T-cell (primary cell): ENCODE measurements at regions not wholly inside any gene's neighbourhood (a gene's known extent, or its start where the extent isn't known, plus 50 kb on each side); places are given as distances from the start of the nearest gene placed in this dataset.
"Not testable (repeated sequence)": the region's sequence is repeated elsewhere in the genome, so short reads cannot be mapped to it uniquely, and the experiment has no call there.

Experiments used
- ATAC-seq, 4 experiments: fragments of 200-7000 bp in 3 of 4; fragments of 150-1000 bp in 1 of 4; cut with Tn5 transposase; replicated peaks in 1 of 4; 1 replicate in 3 of 4; 2 replicates in 1 of 4; pipeline ENCODE4 v1.10.0; 2021; ENCODE audit warnings: moderate library complexity in 3 of 4, mild to moderate bottlenecking in 2 of 4, moderate number of reproducible peaks in 1 of 4
- CTCF ChIA-PET, 2 donors: fragments of 300-600 bp; sonication (Branson Sonifier 250); formaldehyde crosslinking; loops; one replicate each; lab custom pipeline; 2022; ENCODE audit warnings: antibody characterized with exemption in 2 of 2; lab: Charles Lee
- POLR2A ChIA-PET, 2 donors: fragments of 300-600 bp; sonication (Branson Sonifier 250); formaldehyde crosslinking; loops; one replicate each; lab custom pipeline; 2022; ENCODE audit warnings: antibody characterized with exemption in 2 of 2; lab: Charles Lee
- DNase-seq, 35 experiments: peaks; one replicate each; pipeline versions ENCODE4 v3.0.0 to v3.0.0-alpha.2; 2013 to 2023
- H3K27ac ChIP-seq: one replicate; pipeline ENCODE4 v1.5.1; 2013; ENCODE audit warnings: low read length
- H3K27me3 ChIP-seq, 2 experiments: replicated peaks in 1 of 2; 1 replicate in 1 of 2; 2 replicates in 1 of 2; pipeline versions ENCODE4 v1.6.1 to v1.7.0; 2013; ENCODE audit warnings: low read length in 1 of 2, mixed read lengths in 1 of 2; ENCODE audit not compliant: control insufficient read depth in 2 of 2, insufficient read depth in 2 of 2; ENCODE audit errors: extremely low read depth in 1 of 2
- H3K36me3 ChIP-seq, 2 donors: 1 replicate in 1 of 2; 2 replicates in 1 of 2; pipeline versions ENCODE4 v1.6.1 to v1.7.0; 2013; ENCODE audit warnings: low read length in 1 of 2; ENCODE audit not compliant: control insufficient read depth in 2 of 2, insufficient read depth in 1 of 2; ENCODE audit errors: extremely low read depth in 1 of 2
- H3K4me1 ChIP-seq, 2 experiments: 1 replicate in 1 of 2; 2 replicates in 1 of 2; pipeline versions ENCODE4 v1.6.1 to v1.7.0; 2013; ENCODE audit warnings: low read length in 2 of 2, mixed read lengths in 1 of 2; ENCODE audit not compliant: insufficient read depth in 2 of 2, control insufficient read depth in 1 of 2; ENCODE audit errors: extremely low read depth in 1 of 2
- H3K4me3 ChIP-seq, 2 donors: 1 replicate in 1 of 2; 2 replicates in 1 of 2; pipeline versions ENCODE4 v1.5.1 to v1.7.0; 2013; ENCODE audit warnings: mild to moderate bottlenecking in 2 of 2, low read length in 1 of 2, moderate library complexity in 1 of 2; ENCODE audit not compliant: control insufficient read depth in 1 of 2; ENCODE audit errors: extremely low read depth in 1 of 2
- H3K9me3 ChIP-seq: 2 replicates; pipeline ENCODE4 v1.7.0; 2013
- H3K27ac Mint-ChIP-seq, 2 donors: one replicate each; pipeline ENCODE4 v1.8.0; 2020 to 2021; ENCODE audit warnings: mild to moderate bottlenecking in 2 of 2, mixed read lengths in 2 of 2
- H3K27me3 Mint-ChIP-seq, 2 donors: one replicate each; pipeline ENCODE4 v1.8.0; 2021 to 2022; ENCODE audit warnings: mixed read lengths in 2 of 2
- H3K36me3 Mint-ChIP-seq: one replicate; pipeline ENCODE4 v1.8.0; 2021; ENCODE audit warnings: mixed read lengths
- H3K4me1 Mint-ChIP-seq, 3 donors: one replicate each; pipeline ENCODE4 v1.8.0; 2020 to 2022; ENCODE audit warnings: mixed read lengths in 3 of 3, mild to moderate bottlenecking in 1 of 3
- H3K4me3 Mint-ChIP-seq, 3 donors: one replicate each; pipeline ENCODE4 v1.8.0; 2020 to 2022; ENCODE audit warnings: mild to moderate bottlenecking in 3 of 3, mixed read lengths in 3 of 3, moderate library complexity in 3 of 3
- H3K9me3 Mint-ChIP-seq, 3 donors: one replicate each; pipeline ENCODE4 v1.8.0; 2020 to 2022; ENCODE audit warnings: mixed read lengths in 3 of 3
- WGBS: methylation state at CpG from one replicate; pipeline ENCODE4 v1.1.5; 2013; ENCODE audit warnings: missing lambda C conversion rate; ENCODE audit not compliant: insufficient coverage; 5-methylcytosine and 5-hydroxymethylcytosine counted together

DNA sequence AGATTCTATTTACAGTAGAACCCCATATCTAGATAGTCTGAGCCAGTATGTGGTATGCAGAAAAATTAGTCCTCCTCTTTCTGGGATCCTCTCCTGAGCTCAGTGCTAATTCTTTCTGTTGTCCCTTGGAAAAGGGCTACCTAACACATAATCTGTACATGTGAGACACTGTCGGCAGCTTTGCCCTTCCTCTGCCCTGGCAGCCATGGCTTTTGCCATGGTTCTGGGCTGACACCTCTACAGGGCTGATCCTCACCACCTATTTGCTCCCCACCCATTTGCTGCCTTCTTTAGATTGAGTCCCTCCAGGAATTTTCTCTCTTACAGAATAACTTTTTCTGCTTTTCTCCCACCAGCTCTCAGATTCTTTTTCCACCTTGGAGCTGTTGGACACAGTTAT is 64.7 kb upstream of the MAP9 start:
- 90% methylated on average over 1 of the region's 1 CpG for WGBS
- ChIA-PET CTCF (no interaction called here), POLR2A (no interaction called here)

GRCh38 chr4:155439760-155440159 is 63.0 kb upstream of the MAP9 start:
- H3K4me1 ChIP-seq, H3K27me3 ChIP-seq, DNase-seq, H3K27ac Mint-ChIP-seq, H3K4me3 ChIP-seq, H3K9me3 Mint-ChIP-seq, H3K36me3 ChIP-seq, H3K9me3 ChIP-seq, H3K4me3 Mint-ChIP-seq, POLR2A ChIA-PET, ATAC-seq, H3K4me1 Mint-ChIP-seq, H3K36me3 Mint-ChIP-seq, H3K27ac ChIP-seq: not testable (repeated sequence)
- peaks cover 18 to 21% of the 10 kb centered on the region in 2 donors for H3K27me3 Mint-ChIP-seq
- WGBS: 92% methylated on average over 2 of the region's 6 CpGs
- CTCF ChIA-PET: interaction anchor here in 1 of 2 donors (0.8 kb wide), 1 partner anchor 9 kb away, joined by 3 read pairs; no protein-coding TSS in a partner anchor

More for the DNA sequence above, 64.7 kb upstream of the MAP9 start:
- Mint-ChIP-seq H3K27ac (no peak overlapping the region), H3K36me3 (no peaks in the 10 kb centered on the region), H3K27me3 (peaks cover 18 to 21% of the 10 kb centered on the region in 2 donors), H3K9me3 (no peaks in the 10 kb centered on the region), H3K4me1 (peaks cover 0 to 6% (median 3%) of the 10 kb centered on the region in 3 donors), H3K4me3 (no peak overlapping the region)
- Histone ChIP-seq H3K4me1 (no peaks in the 10 kb centered on the region), H3K4me3 (no peak overlapping the region), H3K27me3 (peaks cover 0 to 7% of the 10 kb centered on the region in 2 experiments), H3K36me3 (no peaks in the 10 kb centered on the region), H3K27ac (no peak overlapping the region), H3K9me3 (no peaks in the 10 kb centered on the region)
- ATAC-seq: no peak
- no peak for DNase-seq

DNA sequence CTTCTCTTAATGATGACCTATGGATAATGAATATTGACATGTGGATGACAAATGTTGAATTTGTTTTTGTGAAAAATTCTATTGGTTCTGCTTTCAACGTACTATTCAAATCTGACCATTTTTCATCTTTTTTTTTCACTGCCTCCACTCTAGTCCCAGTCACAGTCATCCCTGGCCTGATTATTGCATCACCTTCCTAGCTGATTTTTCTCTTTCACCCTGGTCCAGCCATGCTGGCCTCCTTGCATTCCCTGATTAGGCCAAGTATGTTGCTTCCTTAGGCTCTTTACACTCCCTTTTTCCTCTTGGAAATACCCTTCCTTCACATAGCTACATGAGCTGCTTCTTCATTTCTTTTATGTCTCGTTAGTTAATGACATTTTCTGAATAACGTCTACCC is 58.1 kb upstream of the MAP9 start:
- ChIA-PET CTCF (no interaction called here), POLR2A (no interaction called here)

GRCh38 chr4:155434366-155434765 is 57.6 kb upstream of the MAP9 start:
- ChIA-PET CTCF (no interaction called here), POLR2A (no interaction called here)
- no CpG with 5 or more reads among the region's 1 CpG for WGBS
- Histone ChIP-seq H3K9me3 (no peaks in the 10 kb centered on the region), H3K36me3 (no peaks in the 10 kb centered on the region), H3K27ac (no peak overlapping the region), H3K4me1 (peaks cover 0 to 2% of the 10 kb centered on the region in 2 experiments), H3K4me3 (no peak overlapping the region), H3K27me3 (no peaks in the 10 kb centered on the region)
- Mint-ChIP-seq H3K27ac (no peak overlapping the region), H3K36me3 (no peaks in the 10 kb centered on the region), H3K4me3 (no peak overlapping the region), H3K4me1 (peaks cover 0 to 2% (median 0%) of the 10 kb centered on the region in 3 donors), H3K27me3 (peaks cover 5 to 7% of the 10 kb centered on the region in 2 donors), H3K9me3 (no peaks in the 10 kb centered on the region)
- DNase-seq (no peak), ATAC-seq (no peak)

More for the DNA sequence above, 58.1 kb upstream of the MAP9 start:
- ATAC-seq (no peak), DNase-seq (no peak)
- Mint-ChIP-seq H3K4me3 (no peak overlapping the region), H3K9me3 (no peaks in the 10 kb centered on the region), H3K4me1 (peaks cover 0 to 2% (median 0%) of the 10 kb centered on the region in 3 donors), H3K27me3 (peaks cover 2 to 3% of the 10 kb centered on the region in 2 donors), H3K27ac (no peak overlapping the region), H3K36me3 (no peaks in the 10 kb centered on the region)
- no CpG with 5 or more reads among the region's 3 CpGs for WGBS
- Histone ChIP-seq H3K4me1 (peaks cover 0 to 2% of the 10 kb centered on the region in 2 experiments), H3K36me3 (no peaks in the 10 kb centered on the region), H3K4me3 (no peak overlapping the region), H3K27me3 (no peaks in the 10 kb centered on the region), H3K9me3 (no peaks in the 10 kb centered on the region), H3K27ac (no peak overlapping the region)

- no peaks in the 10 kb centered on the region for H3K36me3 Mint-ChIP-seq
- no peaks in the 10 kb centered on the region for H3K9me3 ChIP-seq
- no peaks in the 10 kb centered on the region for H3K27me3 ChIP-seq
- no peak for ATAC-seq
- H3K27ac Mint-ChIP-seq: no peak overlapping the region
- no peak overlapping the region for H3K4me3 Mint-ChIP-seq
- no peaks in the 10 kb centered on the region for H3K9me3 Mint-ChIP-seq
- peaks cover 0 to 2% of the 10 kb centered on the region in 2 experiments for H3K4me1 ChIP-seq
- ChIA-PET POLR2A (no interaction called here), CTCF (no interaction called here)
- WGBS: no CpG with 5 or more reads among the region's 2 CpGs
- H3K27ac ChIP-seq: no peak overlapping the region
- no peak for DNase-seq
- no peaks in the 10 kb centered on the region for H3K36me3 ChIP-seq
- no peak overlapping the region for H3K4me3 ChIP-seq
- peaks cover 0 to 2% (median 0%) of the 10 kb centered on the region in 3 donors for H3K4me1 Mint-ChIP-seq
- peaks cover 5 to 10% of the 10 kb centered on the region in 2 donors for H3K27me3 Mint-ChIP-seq
Observed at GRCh38 chr4:155433636-155434360, 57.0 kb upstream of the MAP9 start.

GRCh38 chr4:155430895-155431795 is 54.4 kb upstream of the MAP9 start:
- H3K4me1 Mint-ChIP-seq: peaks cover 0 to 2% (median 0%) of the 10 kb centered on the region in 3 donors
- no peak overlapping the region for H3K4me3 ChIP-seq
- peaks cover 0 to 7% (median 3%) of the 10 kb centered on the region in 3 donors for H3K9me3 Mint-ChIP-seq
- no CpG with 5 or more reads among the region's 2 CpGs for WGBS
- H3K27ac Mint-ChIP-seq: no peak overlapping the region
- peaks cover 0 to 2% of the 10 kb centered on the region in 2 experiments for H3K4me1 ChIP-seq
- DNase-seq (no peak), ATAC-seq (no peak)
- H3K27me3 ChIP-seq: no peaks in the 10 kb centered on the region
- no peak overlapping the region for H3K27ac ChIP-seq
- ChIA-PET CTCF (no interaction called here), POLR2A (no interaction called here)
- H3K4me3 Mint-ChIP-seq: no peak overlapping the region
- peaks cover 3 to 6% of the 10 kb centered on the region in 2 donors for H3K27me3 Mint-ChIP-seq
- no peaks in the 10 kb centered on the region for H3K36me3 Mint-ChIP-seq
- H3K36me3 ChIP-seq: no peaks in the 10 kb centered on the region
- no peaks in the 10 kb centered on the region for H3K9me3 ChIP-seq
